ENCODE measurements at regions not wholly inside any gene's neighbourhood (a gene's known extent, or its start where the extent isn't known, plus 50 kb on each side); places are given as distances from the start of the nearest gene placed in this dataset.
"Not testable (repeated sequence)": the region's sequence is repeated elsewhere in the genome, so short reads cannot be mapped to it uniquely, and the experiment has no call there.

GRCh38 chr16:29578898-29579297, 72.7 kb upstream of the NPIPB12 start:
- DNase-seq (ENCODE audit: low read depth) = not testable (repeated sequence)

- DNase-seq (ENCODE audit: low read depth) = not testable (repeated sequence)
These were observed 75.6 kb upstream of the NPIPB12 start for GRCh38 chr16:29581764-29582163.

- not testable (repeated sequence) for DNase-seq (ENCODE audit: low read depth)
These were observed 71.1 kb upstream of the SPN start for GRCh38 chr16:29591919-29592318.

GRCh38 chr16:29594269-29594925, 68.7 kb upstream of the SPN start:
- not testable (repeated sequence) for DNase-seq (ENCODE audit: low read depth)

GRCh38 chr16:29594926-29595838, 67.9 kb upstream of the SPN start:
- peak; percentile 86 for DNase-seq (ENCODE audit: low read depth)

GRCh38 chr16:29597030-29597429, 66.0 kb upstream of the SPN start:
- DNase-seq (ENCODE audit: low read depth) = not testable (repeated sequence)

- DNase-seq (ENCODE audit: low read depth) = not testable (repeated sequence)
These were observed 62.7 kb upstream of the SPN start for GRCh38 chr16:29600111-29601000.

GRCh38 chr16:29602247-29602625, 60.8 kb upstream of the SPN start:
- DNase-seq (ENCODE audit: low read depth) = not testable (repeated sequence)

GRCh38 chr16:29602683-29603088, 60.4 kb upstream of the SPN start:
- not testable (repeated sequence) for DNase-seq (ENCODE audit: low read depth)

GRCh38 chr16:29604631-29605549, 58.2 kb upstream of the SPN start:
- not testable (repeated sequence) for DNase-seq (ENCODE audit: low read depth)

GRCh38 chr16:29605593-29606205, 57.3 kb upstream of the SPN start:
- DNase-seq (ENCODE audit: low read depth) = not testable (repeated sequence)

- DNase-seq (ENCODE audit: low read depth) = not testable (repeated sequence)
These were observed 56.2 kb upstream of the SPN start for GRCh38 chr16:29606669-29607427.

GRCh38 chr16:29607428-29607823, 55.6 kb upstream of the SPN start:
- not testable (repeated sequence) for DNase-seq (ENCODE audit: low read depth)

GRCh38 chr16:29612381-29613306, 50.4 kb upstream of the SPN start:
- not testable (repeated sequence) for DNase-seq (ENCODE audit: low read depth)

Data from stimulated activated CD8-positive, alpha-beta memory T cell treated with anti-CD3 and anti-CD28 coated beads, Interleukin-12 subunit alpha, Interleukin-12 subunit beta, amount 100 ng/mL, for 4 hours (primary cell).